ENCODE measurements at regions not wholly inside any gene's neighbourhood (a gene's known extent, or its start where the extent isn't known, plus 50 kb on each side); places are given as distances from the start of the nearest gene placed in this dataset.

GRCh38 chr4:14816623-14817261 is 185.5 kb upstream of the CPEB2 start:
- DNase-seq: no peak
- WGBS (ENCODE audit: extremely low coverage, insufficient read length, low lambda C conversion rate): no CpG with 5 or more reads among the region's 4 CpGs
- no peak overlapping the region for H2BK120ac ChIP-seq (ENCODE audit: low read depth, low read length, poor library complexity, severe bottlenecking)

More at GRCh38 chr4:14816623-14817261, 185.5 kb upstream of the CPEB2 start:
- H2AK5ac ChIP-seq (ENCODE audit: insufficient read length, low read length): no peak overlapping the region
- H2BK15ac ChIP-seq (ENCODE audit: low read depth, low read length): no peak overlapping the region
- no peaks in the 10 kb centered on the region for H3K23me2 ChIP-seq (ENCODE audit: insufficient read length, low read depth, low read length, poor library complexity, severe bottlenecking)
- H2BK20ac ChIP-seq (ENCODE audit: low read depth, low read length, poor library complexity, severe bottlenecking): no peak overlapping the region
- H3K9me3 ChIP-seq (ENCODE audit: control insufficient read depth, low read depth, low read length): no peaks in the 10 kb centered on the region
- Mint-ChIP-seq H3K36me3 (ENCODE audit: insufficient read depth in 1 of 3, low read depth in 3 of 3) (no peaks in the 10 kb centered on the region), H3K27ac (no peak overlapping the region), H3K9me3 (no peaks in the 10 kb centered on the region), H3K4me3 (no peak overlapping the region), H3K27me3 (ENCODE audit: low read depth) (no peaks in the 10 kb centered on the region), H3K4me1 (peaks cover 0 to 2% of the 10 kb centered on the region in 2 experiments; a peak in 1 of 4 replicates)
- no peak overlapping the region for H2AFZ ChIP-seq (ENCODE audit: low read length)
- no peak overlapping the region for H4K8ac ChIP-seq (replicated peaks; ENCODE audit: insufficient read length, low read depth, low read length)
- H2BK5ac ChIP-seq (ENCODE audit: insufficient read length, low read length): no peak overlapping the region
- H3K18ac ChIP-seq (ENCODE audit: insufficient read length, low read depth, low read length): no peak overlapping the region
- H3K4me2 ChIP-seq (ENCODE audit: insufficient read depth, insufficient read length, low read length): no peak overlapping the region
- no peak overlapping the region for H4K5ac ChIP-seq (ENCODE audit: insufficient read length, low read depth, low read length)
- H3K27ac ChIP-seq (ENCODE audit: insufficient read length, low read depth, low read length): no peak overlapping the region
- no peak overlapping the region for H2BK12ac ChIP-seq (ENCODE audit: insufficient read length, low read depth, low read length)
- no peaks in the 10 kb centered on the region for H3K79me1 ChIP-seq (ENCODE audit: insufficient read depth, low read depth, low read length, poor library complexity, severe bottlenecking)
- H3K4ac ChIP-seq (ENCODE audit: low read depth, low read length): no peak overlapping the region
- no peaks in the 10 kb centered on the region for H3K4me1 ChIP-seq (ENCODE audit: insufficient read depth, low read length)
- H4K91ac ChIP-seq (ENCODE audit: insufficient read length, low read depth, low read length): no peak overlapping the region
- H3K14ac ChIP-seq (ENCODE audit: insufficient read depth, low read length): no peak overlapping the region
- H3T11ph ChIP-seq (ENCODE audit: low read length): no peak overlapping the region
- no peak overlapping the region for H3K23ac ChIP-seq (ENCODE audit: insufficient read length, low read depth, low read length)
- H3K56ac ChIP-seq (ENCODE audit: insufficient read length, low read depth, low read length): no peak overlapping the region
- no peak overlapping the region for H3K9ac ChIP-seq (ENCODE audit: extremely low read depth, insufficient read length, low read length)
- no peaks in the 10 kb centered on the region for H3K79me2 ChIP-seq (ENCODE audit: insufficient read depth, low read length)
- H4K20me1 ChIP-seq (ENCODE audit: control insufficient read depth, insufficient read depth, insufficient read length): no peaks in the 10 kb centered on the region
- TF ChIP-seq CTCF (conservative IDR thresholded peaks at IDR 0.05): no peak
- H3K27me3 ChIP-seq (ENCODE audit: insufficient read depth, low read length): no peaks in the 10 kb centered on the region

All from H9 (cell line).